ENCODE measurements at regions not wholly inside any gene's neighbourhood (a gene's known extent, or its start where the extent isn't known, plus 50 kb on each side); places are given as distances from the start of the nearest gene placed in this dataset.

DNA sequence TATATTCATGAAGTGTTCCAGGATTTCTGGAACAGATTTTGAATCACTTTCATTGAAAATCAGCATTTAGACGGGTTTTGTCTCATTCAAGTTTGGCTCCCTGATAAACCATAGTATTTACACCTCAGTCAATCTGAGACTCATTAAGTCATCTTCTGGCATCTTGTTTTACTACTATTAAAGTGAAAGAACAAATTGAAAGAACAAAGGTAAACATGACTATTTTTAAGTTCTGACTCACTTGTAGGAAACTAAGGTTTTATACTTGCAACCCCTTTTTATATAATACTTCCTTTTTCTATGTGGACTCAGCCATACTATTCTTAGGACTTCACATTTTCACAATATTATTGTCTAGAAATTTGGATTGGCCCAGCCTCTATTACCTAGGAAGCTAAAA lies 854.4 kb downstream of the SQOR start:
- POLR2A ChIA-PET (ENCODE audit: partially characterized antibody) = no interaction called here
- Histone ChIP-seq H3K27me3 (replicated peaks in 1 of 4; ENCODE audit: control insufficient read depth in 3 of 4, extremely low read depth in 1 of 4, insufficient read depth in 3 of 4, low read length in 3 of 4) (no peaks in the 10 kb centered on the region), H2BK15ac (ENCODE audit: low read length) (no peak overlapping the region), H3K36me3 (ENCODE audit: control insufficient read depth in 2 of 4, insufficient read depth in 4 of 4, low read length in 3 of 4) (no peaks in the 10 kb centered on the region), H3K79me2 (ENCODE audit: control insufficient read depth in 1 of 2, insufficient read depth in 2 of 2, low read length in 2 of 2) (no peaks in the 10 kb centered on the region), H3K9me3 (ENCODE audit: insufficient read depth in 2 of 2, low read depth in 1 of 2, low read length in 1 of 2) (no peaks in the 10 kb centered on the region), H3K4me2 (ENCODE audit: insufficient read depth in 1 of 2, low read depth in 2 of 2, low read length in 2 of 2) (no peak overlapping the region), H3K79me1 (ENCODE audit: low read depth, low read length) (no peaks in the 10 kb centered on the region), H4K91ac (replicated peaks; ENCODE audit: insufficient read length, low read length) (no peak overlapping the region), H3K18ac (ENCODE audit: extremely low read depth, low read length) (no peak overlapping the region), H3K9ac (replicated peaks in 1 of 4; ENCODE audit: extremely low read depth in 1 of 4, low read depth in 3 of 4, low read length in 3 of 4) (no peak overlapping the region), H2BK120ac (replicated peaks; ENCODE audit: low read depth, low read length) (no peak overlapping the region), H4K8ac (ENCODE audit: extremely low read depth, insufficient read depth, low read length) (no peak overlapping the region), H2BK20ac (ENCODE audit: low read length) (no peak overlapping the region), H2AK5ac (ENCODE audit: low read depth, low read length) (no peak overlapping the region), H3K23me2 (ENCODE audit: low read depth, low read length) (no peaks in the 10 kb centered on the region), H4K20me1 (replicated peaks in 1 of 2; ENCODE audit: control insufficient read depth in 1 of 2, insufficient read depth in 2 of 2, low read length in 2 of 2) (no peaks in the 10 kb centered on the region), H3K4ac (replicated peaks; ENCODE audit: insufficient read length, low read depth, low read length) (no peak overlapping the region), H2BK12ac (ENCODE audit: low read depth, low read length) (no peak overlapping the region), H3K27ac (ENCODE audit: low read depth, low read length) (no peak overlapping the region), H3K4me3 (ENCODE audit: extremely low read depth in 1 of 4, insufficient read depth in 2 of 4, low read depth in 3 of 4, low read length in 4 of 4) (no peak overlapping the region), H3K23ac (ENCODE audit: insufficient read length) (no peak overlapping the region), H3K56ac (replicated peaks; ENCODE audit: insufficient read length, low read depth, low read length) (no peak overlapping the region), H3K4me1 (replicated peaks in 1 of 4; ENCODE audit: control insufficient read depth in 3 of 4, insufficient read depth in 4 of 4, low read length in 3 of 4) (no peaks in the 10 kb centered on the region), H2AFZ (ENCODE audit: low read length) (no peak overlapping the region), H3K14ac (ENCODE audit: insufficient read length) (no peak overlapping the region), H2BK5ac (ENCODE audit: low read depth, low read length) (no peak overlapping the region), H4K5ac (ENCODE audit: insufficient read length, low read depth, low read length) (no peak overlapping the region)
- no peak for DNase-seq (ENCODE audit: low read depth in 1 of 2, low spot score in 2 of 2)
- no peak for FAIRE-seq
- CTCF ChIA-PET (ENCODE audit: partially characterized antibody) = interaction anchor here (0.7 kb wide), 1 partner anchor 24 kb away, joined by 3 read pairs; no protein-coding TSS in a partner anchor
- 100% methylated on average over 1 of the region's 1 CpG; no CpG with 5 or more reads in 1 of the 2 experiments for WGBS, 2 experiments (ENCODE audit: extremely low coverage in 1 of 2, insufficient coverage in 1 of 2, insufficient read length in 1 of 2, insufficient replicate concordance in 2 of 2, low coverage in 1 of 2, low lambda C conversion rate in 2 of 2, missing lambda C conversion rate in 1 of 2)
- TF ChIP-seq JUN (IDR thresholded peaks at IDR 0.05; ENCODE audit: low read depth, low read length) = no peak
- no peak for TF ChIP-seq SIN3A (conservative IDR thresholded peaks at IDR 0.05 in 1 of 2, IDR thresholded peaks at IDR 0.05 in 1 of 2; ENCODE audit: low read depth in 1 of 2, low read length in 2 of 2)
- TF ChIP-seq BCL11A (IDR thresholded peaks at IDR 0.05; ENCODE audit: low read depth in 2 of 2, low read length in 2 of 2) = no peak
- no peak for TF ChIP-seq RAD21 (IDR thresholded peaks at IDR 0.05 in 1 of 2, conservative IDR thresholded peaks at IDR 0.05 in 1 of 2; ENCODE audit: low read depth in 2 of 2, low read length in 2 of 2)
- TF ChIP-seq TAF1 (IDR thresholded peaks at IDR 0.05; ENCODE audit: low read depth, low read length) = no peak
- no peak for TF ChIP-seq TEAD4 (IDR thresholded peaks at IDR 0.05; ENCODE audit: low read depth, low read length)
- TF ChIP-seq FOSL1 (IDR thresholded peaks at IDR 0.05; ENCODE audit: insufficient read depth, low read depth, low read length) = no peak
- TF ChIP-seq, protein P1, sequence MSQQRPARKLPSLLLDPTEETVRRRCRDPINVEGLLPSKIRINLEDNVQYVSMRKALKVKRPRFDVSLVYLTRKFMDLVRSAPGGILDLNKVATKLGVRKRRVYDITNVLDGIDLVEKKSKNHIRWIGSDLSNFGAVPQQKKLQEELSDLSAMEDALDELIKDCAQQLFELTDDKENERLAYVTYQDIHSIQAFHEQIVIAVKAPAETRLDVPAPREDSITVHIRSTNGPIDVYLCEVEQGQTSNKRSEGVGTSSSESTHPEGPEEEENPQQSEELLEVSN (IDR thresholded peaks at IDR 0.05) = no peak
- no peak for TF ChIP-seq RBBP5 (IDR thresholded peaks at IDR 0.05; ENCODE audit: borderline replicate concordance, low read depth, low read length)
- TF ChIP-seq RFX5 (IDR thresholded peaks at IDR 0.05; ENCODE audit: borderline replicate concordance, low read depth, low read length) = no peak
- TF ChIP-seq, protein P2, sequence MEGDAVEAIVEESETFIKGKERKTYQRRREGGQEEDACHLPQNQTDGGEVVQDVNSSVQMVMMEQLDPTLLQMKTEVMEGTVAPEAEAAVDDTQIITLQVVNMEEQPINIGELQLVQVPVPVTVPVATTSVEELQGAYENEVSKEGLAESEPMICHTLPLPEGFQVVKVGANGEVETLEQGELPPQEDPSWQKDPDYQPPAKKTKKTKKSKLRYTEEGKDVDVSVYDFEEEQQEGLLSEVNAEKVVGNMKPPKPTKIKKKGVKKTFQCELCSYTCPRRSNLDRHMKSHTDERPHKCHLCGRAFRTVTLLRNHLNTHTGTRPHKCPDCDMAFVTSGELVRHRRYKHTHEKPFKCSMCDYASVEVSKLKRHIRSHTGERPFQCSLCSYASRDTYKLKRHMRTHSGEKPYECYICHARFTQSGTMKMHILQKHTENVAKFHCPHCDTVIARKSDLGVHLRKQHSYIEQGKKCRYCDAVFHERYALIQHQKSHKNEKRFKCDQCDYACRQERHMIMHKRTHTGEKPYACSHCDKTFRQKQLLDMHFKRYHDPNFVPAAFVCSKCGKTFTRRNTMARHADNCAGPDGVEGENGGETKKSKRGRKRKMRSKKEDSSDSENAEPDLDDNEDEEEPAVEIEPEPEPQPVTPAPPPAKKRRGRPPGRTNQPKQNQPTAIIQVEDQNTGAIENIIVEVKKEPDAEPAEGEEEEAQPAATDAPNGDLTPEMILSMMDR (IDR thresholded peaks at IDR 0.05; ENCODE audit: control extremely low read depth in 1 of 3, insufficient read depth in 1 of 3, low read depth in 1 of 3, low read length in 3 of 3) = no peak

Measured in H1 (cell line).